Mucosa of stomach (tissue), 1 donor: ENCODE measurements at regions not wholly inside any gene's neighbourhood (a gene's known extent, or its start where the extent isn't known, plus 50 kb on each side); places are given as distances from the start of the nearest gene placed in this dataset.
"Not testable (repeated sequence)": the region's sequence is repeated elsewhere in the genome, so short reads cannot be mapped to it uniquely, and the experiment has no call there.

Experiments used
- H3K27me3 ChIP-seq: one replicate; pipeline ENCODE4 v1.7.0; 2013; ENCODE audit warnings: mild to moderate bottlenecking, low read length; ENCODE audit not compliant: control insufficient read depth, insufficient read depth
- H3K36me3 ChIP-seq: one replicate; pipeline ENCODE4 v1.7.0; 2013; ENCODE audit warnings: low read length; ENCODE audit not compliant: control insufficient read depth, insufficient read depth
- H3K4me1 ChIP-seq: one replicate; pipeline ENCODE4 v1.7.0; 2013; ENCODE audit warnings: mild to moderate bottlenecking, low read length; ENCODE audit not compliant: control insufficient read depth, insufficient read depth
- H3K4me3 ChIP-seq: one replicate; pipeline ENCODE4 v1.7.0; 2013; ENCODE audit warnings: low read length
- H3K9ac ChIP-seq: one replicate; pipeline ENCODE4 v1.7.0; 2013; ENCODE audit warnings: mild to moderate bottlenecking, low read length, moderate library complexity
- H3K9me3 ChIP-seq: one replicate; pipeline ENCODE4 v1.7.0; 2013; ENCODE audit warnings: mild to moderate bottlenecking, low read length, moderate library complexity; ENCODE audit not compliant: control insufficient read depth
- donor health status: Pancreatic carcinoma.

DNA sequence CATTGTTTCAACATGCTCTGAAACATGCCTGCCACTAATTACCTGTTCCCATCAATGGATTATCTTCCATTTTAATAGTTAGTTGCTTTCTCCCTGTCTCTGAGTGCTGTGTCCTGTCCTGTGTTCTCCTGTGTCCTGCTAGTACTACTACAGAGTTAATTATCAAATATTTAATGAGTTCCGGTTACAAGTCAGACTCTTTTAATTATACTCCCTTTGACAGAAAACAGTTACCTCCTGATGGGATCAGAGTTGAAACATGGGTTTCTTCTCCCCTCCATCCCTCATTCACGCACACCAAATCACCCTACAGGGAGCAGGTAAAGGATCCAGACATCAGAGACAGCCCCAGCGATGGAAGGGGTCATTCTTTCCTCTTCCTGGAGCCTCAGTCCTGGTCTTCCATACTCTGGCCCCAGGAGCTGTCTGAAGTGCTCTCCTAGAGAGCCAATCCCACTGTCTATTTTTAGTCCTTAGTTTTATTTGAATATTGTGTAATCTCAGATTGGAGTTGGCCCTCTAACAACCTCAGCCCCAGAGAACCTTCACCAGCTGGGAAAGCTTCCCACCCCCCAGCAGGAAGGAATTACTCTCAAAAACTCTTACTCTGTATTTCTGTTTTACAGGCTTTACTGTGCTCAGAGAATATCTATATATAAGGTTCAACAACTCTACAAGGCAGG lies 137.0 kb upstream of the C2CD4B start:
- Histone ChIP-seq H3K27me3 (no peaks in the 10 kb centered on the region), H3K4me3 (no peak overlapping the region), H3K9ac (no peak overlapping the region), H3K4me1 (peaks cover 5% of the 10 kb centered on the region), H3K36me3 (no peaks in the 10 kb centered on the region), H3K9me3 (no peaks in the 10 kb centered on the region)

DNA sequence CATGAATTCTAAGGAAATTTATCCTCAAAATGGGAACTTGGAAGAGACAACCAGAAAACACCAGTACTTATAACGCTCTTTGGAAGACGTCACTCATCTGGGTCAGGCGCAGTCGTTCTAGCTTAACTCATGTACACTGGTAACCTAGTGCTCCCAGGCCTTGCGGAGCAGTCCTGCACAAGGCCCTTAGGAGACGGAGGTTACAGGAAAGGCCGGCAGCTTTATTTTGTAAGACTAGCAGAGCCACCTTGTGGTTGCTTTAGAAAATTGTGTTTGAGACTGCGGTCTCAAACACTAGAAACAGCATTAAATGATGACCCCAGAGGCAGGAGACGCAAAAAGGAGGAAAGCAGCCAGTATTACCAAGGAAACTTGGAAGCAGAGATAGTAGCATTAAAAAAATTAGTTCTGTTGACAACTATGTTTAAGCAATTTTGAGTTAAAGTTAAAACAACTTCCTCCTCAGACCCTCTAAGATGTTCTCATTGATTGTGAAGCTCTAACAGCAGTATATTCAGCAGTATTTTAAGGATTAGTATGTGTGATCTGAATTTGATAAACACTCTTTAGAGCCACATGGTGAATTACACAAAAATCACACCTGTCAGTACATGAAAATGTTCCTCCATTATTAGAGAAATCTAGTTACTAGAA lies 141.9 kb upstream of the C2CD4B start:
- no peak overlapping the region for H3K9ac ChIP-seq

DNA sequence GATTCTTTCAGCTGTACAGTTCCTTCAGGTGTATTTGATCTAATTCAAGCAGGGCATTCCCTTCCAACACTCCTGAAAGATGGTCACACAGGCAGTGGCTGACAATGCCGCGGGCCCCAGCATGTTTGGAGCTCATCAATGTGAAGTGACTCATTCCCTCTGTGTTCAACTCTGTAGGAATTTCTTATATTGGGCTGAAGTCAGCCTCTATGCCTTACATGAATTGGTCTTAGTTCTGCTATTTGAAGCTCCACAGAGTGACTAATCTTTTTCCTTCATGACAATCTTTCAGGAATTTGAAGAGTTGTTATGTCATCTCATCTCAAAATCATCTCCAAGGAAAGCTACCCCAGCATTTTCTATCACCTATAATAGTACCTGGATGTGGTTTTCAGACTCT lies 142.5 kb upstream of the C2CD4B start:
- no peaks in the 10 kb centered on the region for H3K27me3 ChIP-seq
- peaks cover 5% of the 10 kb centered on the region for H3K4me1 ChIP-seq
- no peaks in the 10 kb centered on the region for H3K36me3 ChIP-seq
- no peak overlapping the region for H3K4me3 ChIP-seq
- H3K9me3 ChIP-seq: no peaks in the 10 kb centered on the region
- no peak overlapping the region for H3K9ac ChIP-seq

More for the DNA sequence above, 141.9 kb upstream of the C2CD4B start:
- H3K9me3 ChIP-seq: no peaks in the 10 kb centered on the region
- no peaks in the 10 kb centered on the region for H3K27me3 ChIP-seq
- H3K4me1 ChIP-seq: peaks cover 5% of the 10 kb centered on the region
- no peak overlapping the region for H3K4me3 ChIP-seq
- H3K36me3 ChIP-seq: no peaks in the 10 kb centered on the region

DNA sequence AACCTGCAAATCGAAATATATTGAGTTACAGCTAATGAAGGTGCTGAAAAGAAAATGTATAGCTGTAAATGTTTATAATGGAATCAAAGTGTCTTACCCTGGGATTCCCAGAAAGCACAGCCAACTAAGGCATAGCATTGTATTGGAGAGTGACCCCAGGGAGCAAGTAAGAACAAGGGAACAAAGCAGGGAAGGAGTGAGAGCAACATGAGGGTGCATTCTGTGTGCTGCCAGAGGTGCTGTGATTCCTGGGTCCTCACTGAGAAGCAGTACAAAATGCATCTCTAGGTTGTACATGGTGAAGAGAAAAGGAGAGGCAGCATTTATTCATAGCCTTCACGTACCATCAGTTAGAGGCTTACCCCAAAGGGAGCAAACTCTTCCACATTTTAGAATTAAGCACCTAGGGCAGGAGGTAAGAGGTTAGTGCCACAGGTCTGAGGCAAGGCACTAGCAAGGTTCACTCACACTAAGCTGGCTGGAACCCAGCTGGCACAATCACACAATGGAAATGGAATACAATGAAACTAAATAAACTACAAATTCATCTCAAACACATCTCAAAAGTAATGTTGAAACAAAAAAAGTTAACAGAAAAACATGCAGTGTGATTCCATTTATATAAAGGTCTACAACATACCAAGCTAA lies 151.5 kb upstream of the C2CD4B start:
- H3K27me3 ChIP-seq: no peaks in the 10 kb centered on the region
- no peak overlapping the region for H3K4me3 ChIP-seq
- H3K36me3 ChIP-seq: no peaks in the 10 kb centered on the region
- H3K9ac ChIP-seq: no peak overlapping the region
- H3K4me1 ChIP-seq: no peaks in the 10 kb centered on the region
- H3K9me3 ChIP-seq: no peaks in the 10 kb centered on the region

DNA sequence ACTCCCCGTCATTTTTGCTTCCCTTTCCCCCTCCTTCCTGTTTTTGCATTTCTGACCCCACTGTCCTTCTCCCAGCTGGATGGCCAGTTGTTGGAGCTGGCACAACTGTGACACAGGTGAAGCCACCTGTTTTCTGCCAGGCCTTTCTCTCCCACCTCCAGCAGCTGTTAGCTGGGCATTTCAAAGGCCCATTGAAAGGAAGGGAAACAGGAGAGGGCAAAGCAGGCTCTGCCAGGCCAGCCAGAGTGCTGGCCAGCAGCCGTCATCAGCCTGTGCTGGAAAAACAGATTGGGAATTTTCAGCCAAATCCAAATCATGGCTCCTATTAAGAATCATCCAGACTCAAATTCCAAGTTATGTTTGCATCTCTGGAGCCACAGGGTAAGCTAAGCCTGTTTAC lies 155.2 kb upstream of the C2CD4B start:
- Histone ChIP-seq H3K9me3 (no peaks in the 10 kb centered on the region), H3K4me3 (no peak overlapping the region), H3K36me3 (no peaks in the 10 kb centered on the region), H3K27me3 (no peaks in the 10 kb centered on the region), H3K9ac (no peak overlapping the region), H3K4me1 (no peaks in the 10 kb centered on the region)

- no peaks in the 10 kb centered on the region for H3K27me3 ChIP-seq
- H3K4me1 ChIP-seq: peaks cover 4% of the 10 kb centered on the region
- H3K9me3 ChIP-seq: no peaks in the 10 kb centered on the region
- no peaks in the 10 kb centered on the region for H3K36me3 ChIP-seq
- H3K9ac ChIP-seq: no peak overlapping the region
- no peak overlapping the region for H3K4me3 ChIP-seq
Measured at GRCh38 chr15:62323353-62323890, 158.3 kb upstream of the C2CD4B start.

- no peaks in the 10 kb centered on the region for H3K36me3 ChIP-seq
- no peaks in the 10 kb centered on the region for H3K27me3 ChIP-seq
- peaks cover 4% of the 10 kb centered on the region for H3K4me1 ChIP-seq
- H3K9ac ChIP-seq: no peak overlapping the region
- no peak overlapping the region for H3K4me3 ChIP-seq
- H3K9me3 ChIP-seq: no peaks in the 10 kb centered on the region
Measured at GRCh38 chr15:62324382-62324781, 159.3 kb upstream of the C2CD4B start.

- Histone ChIP-seq H3K27me3 (no peaks in the 10 kb centered on the region), H3K36me3 (no peaks in the 10 kb centered on the region), H3K4me1 (peaks cover 4% of the 10 kb centered on the region), H3K4me3 (no peak overlapping the region), H3K9me3 (no peaks in the 10 kb centered on the region), H3K9ac (no peak overlapping the region)
Measured at GRCh38 chr15:62325597-62325996, 160.5 kb upstream of the C2CD4B start.

- Histone ChIP-seq H3K27me3 (no peaks in the 10 kb centered on the region), H3K9ac (no peak overlapping the region), H3K4me1 (peaks cover 4% of the 10 kb centered on the region), H3K4me3 (no peak overlapping the region), H3K36me3 (no peaks in the 10 kb centered on the region), H3K9me3 (no peaks in the 10 kb centered on the region)
Measured at GRCh38 chr15:62326460-62327011, 161.5 kb upstream of the C2CD4B start.

DNA sequence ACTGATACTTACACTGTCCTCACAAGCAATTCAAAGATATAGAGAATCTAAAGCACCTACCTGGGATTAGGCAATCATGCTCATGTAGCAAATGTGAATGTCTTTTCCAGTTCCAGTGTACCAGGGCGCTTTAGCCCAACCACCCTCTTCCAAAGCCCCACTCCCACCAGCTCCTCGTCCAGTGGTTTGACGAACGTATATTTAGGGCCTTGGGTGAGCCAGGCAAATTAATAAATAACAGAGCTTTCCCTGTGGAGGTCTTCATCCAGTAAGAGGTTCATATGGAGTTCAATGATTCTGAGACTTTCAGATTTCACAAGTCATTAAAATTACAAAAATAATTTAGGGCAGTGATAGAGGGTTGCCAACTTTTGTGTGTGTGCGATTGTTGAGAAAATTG lies 162.3 kb upstream of the C2CD4B start:
- H3K4me3 ChIP-seq: no peak overlapping the region
- H3K27me3 ChIP-seq: no peaks in the 10 kb centered on the region
- H3K9ac ChIP-seq: no peak overlapping the region

GRCh38 chr15:62332472-62332871 lies 167.4 kb upstream of the C2CD4B start:
- not testable (repeated sequence) for H3K9ac ChIP-seq, H3K27me3 ChIP-seq, H3K4me3 ChIP-seq, H3K4me1 ChIP-seq, H3K36me3 ChIP-seq, H3K9me3 ChIP-seq

More for the DNA sequence above, 162.3 kb upstream of the C2CD4B start:
- H3K4me1 ChIP-seq: peaks cover 4% of the 10 kb centered on the region
- no peaks in the 10 kb centered on the region for H3K36me3 ChIP-seq
- H3K9me3 ChIP-seq: no peaks in the 10 kb centered on the region

DNA sequence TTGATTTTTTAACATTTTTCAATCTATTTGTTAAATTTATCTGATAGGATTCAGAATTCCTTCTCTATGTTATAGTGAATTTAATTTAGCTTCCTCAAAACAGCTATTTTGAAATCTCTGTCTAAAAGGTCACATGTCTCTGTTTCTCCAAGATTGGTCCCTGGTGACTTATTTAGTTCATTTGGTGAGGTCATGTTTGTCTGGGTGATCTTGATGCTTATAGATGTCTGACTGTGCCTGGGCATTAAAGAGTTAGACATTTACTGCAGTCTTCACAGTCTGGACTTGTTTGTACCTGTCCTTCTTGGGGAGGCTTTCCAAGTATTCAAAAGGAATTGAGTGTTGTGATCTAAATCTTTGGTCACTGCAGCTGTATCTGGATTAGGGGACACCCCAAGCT lies 169.5 kb upstream of the C2CD4B start:
- Histone ChIP-seq H3K36me3 (no peaks in the 10 kb centered on the region), H3K9ac (no peak overlapping the region), H3K4me3 (no peak overlapping the region), H3K9me3 (no peaks in the 10 kb centered on the region), H3K27me3 (no peaks in the 10 kb centered on the region), H3K4me1 (peaks cover 18% of the 10 kb centered on the region)
